ENCODE measurements at regions not wholly inside any gene's neighbourhood (a gene's known extent, or its start where the extent isn't known, plus 50 kb on each side); places are given as distances from the start of the nearest gene placed in this dataset.

DNA sequence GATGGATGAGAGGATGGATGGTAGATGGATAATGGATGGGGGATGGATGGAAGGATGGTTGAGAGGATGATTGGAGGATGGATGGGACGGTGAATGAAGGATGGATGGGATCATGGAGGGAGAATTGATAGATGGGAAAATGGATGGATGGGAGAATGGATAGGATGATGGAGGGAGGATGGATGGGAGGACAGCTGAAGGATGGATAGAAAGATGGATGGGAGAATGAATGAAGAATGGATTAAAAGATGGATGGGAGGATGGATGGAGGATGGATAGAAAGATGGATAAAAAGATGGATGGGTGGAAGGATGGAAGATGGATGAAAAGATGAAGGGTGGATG lies 218.3 kb upstream of the IER5L start:
- no peaks in the 10 kb centered on the region for H3K36me3 ChIP-seq (ENCODE audit: control insufficient read depth in 4 of 4, insufficient read depth in 3 of 4, low read depth in 1 of 4, low read length in 3 of 4)
- H3K9me3 ChIP-seq (ENCODE audit: control insufficient read depth in 4 of 4, low read length in 3 of 4), result no peaks in the 10 kb centered on the region
- DNase-seq (ENCODE audit: low spot score), result no peak
- H3K27me3 ChIP-seq (ENCODE audit: control insufficient read depth in 4 of 4, insufficient read depth in 4 of 4, low read length in 3 of 4), result no peaks in the 10 kb centered on the region
- WGBS, result 66% methylated on average over 1 of the region's 1 CpG
- no peak overlapping the region for H3K27ac ChIP-seq (ENCODE audit: low read depth in 1 of 2, low read length in 2 of 2)
- TF ChIP-seq NR2F2 (IDR thresholded peaks at IDR 0.05) (no peak), RAD21 (IDR thresholded peaks at IDR 0.05) (no peak), FOXA1 (IDR thresholded peaks at IDR 0.05) (no peak), HNF4G (IDR thresholded peaks at IDR 0.05) (no peak), RXRA (IDR thresholded peaks at IDR 0.05) (no peak), EGR1 (IDR thresholded peaks at IDR 0.05; ENCODE audit: low read depth in 2 of 2) (no peak), GABPA (IDR thresholded peaks at IDR 0.05 in 1 of 2, conservative IDR thresholded peaks at IDR 0.05 in 1 of 2) (no peak), FOXA2 (IDR thresholded peaks at IDR 0.05) (no peak), MAX (IDR thresholded peaks at IDR 0.05) (no peak), HNF4A (conservative IDR thresholded peaks at IDR 0.05) (no peak), TAF1 (conservative IDR thresholded peaks at IDR 0.05) (no peak)
- TF ChIP-seq, protein P1, sequence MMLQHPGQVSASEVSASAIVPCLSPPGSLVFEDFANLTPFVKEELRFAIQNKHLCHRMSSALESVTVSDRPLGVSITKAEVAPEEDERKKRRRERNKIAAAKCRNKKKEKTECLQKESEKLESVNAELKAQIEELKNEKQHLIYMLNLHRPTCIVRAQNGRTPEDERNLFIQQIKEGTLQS (IDR thresholded peaks at IDR 0.05), result no peak
- TF ChIP-seq, protein P2, sequence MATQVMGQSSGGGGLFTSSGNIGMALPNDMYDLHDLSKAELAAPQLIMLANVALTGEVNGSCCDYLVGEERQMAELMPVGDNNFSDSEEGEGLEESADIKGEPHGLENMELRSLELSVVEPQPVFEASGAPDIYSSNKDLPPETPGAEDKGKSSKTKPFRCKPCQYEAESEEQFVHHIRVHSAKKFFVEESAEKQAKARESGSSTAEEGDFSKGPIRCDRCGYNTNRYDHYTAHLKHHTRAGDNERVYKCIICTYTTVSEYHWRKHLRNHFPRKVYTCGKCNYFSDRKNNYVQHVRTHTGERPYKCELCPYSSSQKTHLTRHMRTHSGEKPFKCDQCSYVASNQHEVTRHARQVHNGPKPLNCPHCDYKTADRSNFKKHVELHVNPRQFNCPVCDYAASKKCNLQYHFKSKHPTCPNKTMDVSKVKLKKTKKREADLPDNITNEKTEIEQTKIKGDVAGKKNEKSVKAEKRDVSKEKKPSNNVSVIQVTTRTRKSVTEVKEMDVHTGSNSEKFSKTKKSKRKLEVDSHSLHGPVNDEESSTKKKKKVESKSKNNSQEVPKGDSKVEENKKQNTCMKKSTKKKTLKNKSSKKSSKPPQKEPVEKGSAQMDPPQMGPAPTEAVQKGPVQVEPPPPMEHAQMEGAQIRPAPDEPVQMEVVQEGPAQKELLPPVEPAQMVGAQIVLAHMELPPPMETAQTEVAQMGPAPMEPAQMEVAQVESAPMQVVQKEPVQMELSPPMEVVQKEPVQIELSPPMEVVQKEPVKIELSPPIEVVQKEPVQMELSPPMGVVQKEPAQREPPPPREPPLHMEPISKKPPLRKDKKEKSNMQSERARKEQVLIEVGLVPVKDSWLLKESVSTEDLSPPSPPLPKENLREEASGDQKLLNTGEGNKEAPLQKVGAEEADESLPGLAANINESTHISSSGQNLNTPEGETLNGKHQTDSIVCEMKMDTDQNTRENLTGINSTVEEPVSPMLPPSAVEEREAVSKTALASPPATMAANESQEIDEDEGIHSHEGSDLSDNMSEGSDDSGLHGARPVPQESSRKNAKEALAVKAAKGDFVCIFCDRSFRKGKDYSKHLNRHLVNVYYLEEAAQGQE (IDR thresholded peaks at IDR 0.05), result no peak
- TF ChIP-seq, protein P3, sequence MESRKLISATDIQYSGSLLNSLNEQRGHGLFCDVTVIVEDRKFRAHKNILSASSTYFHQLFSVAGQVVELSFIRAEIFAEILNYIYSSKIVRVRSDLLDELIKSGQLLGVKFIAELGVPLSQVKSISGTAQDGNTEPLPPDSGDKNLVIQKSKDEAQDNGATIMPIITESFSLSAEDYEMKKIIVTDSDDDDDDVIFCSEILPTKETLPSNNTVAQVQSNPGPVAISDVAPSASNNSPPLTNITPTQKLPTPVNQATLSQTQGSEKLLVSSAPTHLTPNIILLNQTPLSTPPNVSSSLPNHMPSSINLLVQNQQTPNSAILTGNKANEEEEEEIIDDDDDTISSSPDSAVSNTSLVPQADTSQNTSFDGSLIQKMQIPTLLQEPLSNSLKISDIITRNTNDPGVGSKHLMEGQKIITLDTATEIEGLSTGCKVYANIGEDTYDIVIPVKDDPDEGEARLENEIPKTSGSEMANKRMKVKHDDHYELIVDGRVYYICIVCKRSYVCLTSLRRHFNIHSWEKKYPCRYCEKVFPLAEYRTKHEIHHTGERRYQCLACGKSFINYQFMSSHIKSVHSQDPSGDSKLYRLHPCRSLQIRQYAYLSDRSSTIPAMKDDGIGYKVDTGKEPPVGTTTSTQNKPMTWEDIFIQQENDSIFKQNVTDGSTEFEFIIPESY (IDR thresholded peaks at IDR 0.05), result no peak
- TF ChIP-seq, protein P4, sequence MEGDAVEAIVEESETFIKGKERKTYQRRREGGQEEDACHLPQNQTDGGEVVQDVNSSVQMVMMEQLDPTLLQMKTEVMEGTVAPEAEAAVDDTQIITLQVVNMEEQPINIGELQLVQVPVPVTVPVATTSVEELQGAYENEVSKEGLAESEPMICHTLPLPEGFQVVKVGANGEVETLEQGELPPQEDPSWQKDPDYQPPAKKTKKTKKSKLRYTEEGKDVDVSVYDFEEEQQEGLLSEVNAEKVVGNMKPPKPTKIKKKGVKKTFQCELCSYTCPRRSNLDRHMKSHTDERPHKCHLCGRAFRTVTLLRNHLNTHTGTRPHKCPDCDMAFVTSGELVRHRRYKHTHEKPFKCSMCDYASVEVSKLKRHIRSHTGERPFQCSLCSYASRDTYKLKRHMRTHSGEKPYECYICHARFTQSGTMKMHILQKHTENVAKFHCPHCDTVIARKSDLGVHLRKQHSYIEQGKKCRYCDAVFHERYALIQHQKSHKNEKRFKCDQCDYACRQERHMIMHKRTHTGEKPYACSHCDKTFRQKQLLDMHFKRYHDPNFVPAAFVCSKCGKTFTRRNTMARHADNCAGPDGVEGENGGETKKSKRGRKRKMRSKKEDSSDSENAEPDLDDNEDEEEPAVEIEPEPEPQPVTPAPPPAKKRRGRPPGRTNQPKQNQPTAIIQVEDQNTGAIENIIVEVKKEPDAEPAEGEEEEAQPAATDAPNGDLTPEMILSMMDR (IDR thresholded peaks at IDR 0.05; ENCODE audit: low read depth, low read length, missing input control), result no peak
- no peak overlapping the region for H3K4me3 ChIP-seq (ENCODE audit: low read depth in 1 of 3, low read length in 3 of 3)
- H3K4me1 ChIP-seq (ENCODE audit: control insufficient read depth in 4 of 4, insufficient read depth in 4 of 4, low read length in 3 of 4), result no peaks in the 10 kb centered on the region
- H3K9ac ChIP-seq (ENCODE audit: low read depth in 1 of 2, low read length in 2 of 2), result no peak overlapping the region

- H3K27me3 ChIP-seq (ENCODE audit: control insufficient read depth in 4 of 4, insufficient read depth in 4 of 4, low read length in 3 of 4), result no peaks in the 10 kb centered on the region
- H3K4me3 ChIP-seq (ENCODE audit: low read depth in 1 of 3, low read length in 3 of 3), result no peak overlapping the region
- no peak overlapping the region for H3K27ac ChIP-seq (ENCODE audit: low read depth in 1 of 2, low read length in 2 of 2)
- H3K36me3 ChIP-seq (ENCODE audit: control insufficient read depth in 4 of 4, insufficient read depth in 3 of 4, low read depth in 1 of 4, low read length in 3 of 4), result no peaks in the 10 kb centered on the region
- no peaks in the 10 kb centered on the region for H3K4me1 ChIP-seq (ENCODE audit: control insufficient read depth in 4 of 4, insufficient read depth in 4 of 4, low read length in 3 of 4)
- no peaks in the 10 kb centered on the region for H3K9me3 ChIP-seq (ENCODE audit: control insufficient read depth in 4 of 4, low read length in 3 of 4)
- 39% methylated on average over 3 of the region's 3 CpGs for WGBS
- no peak overlapping the region for H3K9ac ChIP-seq (ENCODE audit: low read depth in 1 of 2, low read length in 2 of 2)
- DNase-seq (ENCODE audit: low spot score), result no peak
- TF ChIP-seq, protein P2 (IDR thresholded peaks at IDR 0.05), result no peak
- TF ChIP-seq FOXA2 (IDR thresholded peaks at IDR 0.05) (no peak), NR2F2 (IDR thresholded peaks at IDR 0.05) (no peak), HNF4A (conservative IDR thresholded peaks at IDR 0.05) (no peak), SP1 (IDR thresholded peaks at IDR 0.05) (no peak), GABPA (IDR thresholded peaks at IDR 0.05 in 1 of 2, conservative IDR thresholded peaks at IDR 0.05 in 1 of 2) (no peak), RXRA (IDR thresholded peaks at IDR 0.05) (no peak), RAD21 (IDR thresholded peaks at IDR 0.05) (no peak)
- TF ChIP-seq, protein P1 (IDR thresholded peaks at IDR 0.05), result no peak
- TF ChIP-seq, protein P3 (IDR thresholded peaks at IDR 0.05), result no peak
Observed at GRCh38 chr9:129395633-129396364, 217.7 kb upstream of the IER5L start.
